ENCODE measurements at regions not wholly inside any gene's neighbourhood (a gene's known extent, or its start where the extent isn't known, plus 50 kb on each side); places are given as distances from the start of the nearest gene placed in this dataset.

DNA sequence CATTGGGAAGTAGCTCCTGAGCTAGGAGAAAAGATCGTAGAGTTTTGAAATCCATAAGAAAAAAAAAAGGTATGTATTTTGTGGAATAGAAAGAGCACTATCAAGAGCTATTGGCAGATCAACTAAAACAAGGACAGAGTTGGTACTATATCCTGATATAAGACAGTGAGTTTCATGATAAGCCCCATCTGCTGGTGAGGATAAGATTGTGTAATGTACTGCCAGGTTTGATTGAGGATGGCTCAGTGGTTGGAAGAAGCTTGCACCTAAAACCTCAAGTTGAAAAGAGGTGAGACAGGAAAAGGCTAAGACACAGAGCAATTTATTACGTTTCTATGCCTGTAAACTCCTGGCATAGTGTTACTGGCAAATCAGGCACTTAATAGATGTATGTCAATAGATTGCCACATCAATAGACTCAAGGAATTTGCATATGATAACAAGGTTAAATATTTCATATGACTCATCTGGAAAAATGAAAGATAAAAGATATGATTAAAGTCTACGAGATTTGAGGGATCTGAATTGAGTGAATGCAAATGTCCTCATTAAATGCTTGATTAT is 525.6 kb downstream of the FLRT2 start:
- no peak for DNase-seq (ENCODE audit: low read depth, low spot score)
- POLR2A ChIA-PET: interaction anchor here (1.3 kb wide), 1 partner anchor 522 kb away, joined by 3 read pairs; no protein-coding TSS in a partner anchor
- H3K9me3 ChIP-seq (ENCODE audit: control insufficient read depth, insufficient read depth, low read length): no peaks in the 10 kb centered on the region
- CTCF ChIA-PET: interaction anchor here (0.9 to 1.5 kb wide), 5 partner anchors 10 to 518 kb away, joined by 3 to 10 read pairs (median 3); no protein-coding TSS in a partner anchor
- H3K27ac ChIP-seq (ENCODE audit: low read depth, low read length): no peak overlapping the region
- TF ChIP-seq, protein P1, sequence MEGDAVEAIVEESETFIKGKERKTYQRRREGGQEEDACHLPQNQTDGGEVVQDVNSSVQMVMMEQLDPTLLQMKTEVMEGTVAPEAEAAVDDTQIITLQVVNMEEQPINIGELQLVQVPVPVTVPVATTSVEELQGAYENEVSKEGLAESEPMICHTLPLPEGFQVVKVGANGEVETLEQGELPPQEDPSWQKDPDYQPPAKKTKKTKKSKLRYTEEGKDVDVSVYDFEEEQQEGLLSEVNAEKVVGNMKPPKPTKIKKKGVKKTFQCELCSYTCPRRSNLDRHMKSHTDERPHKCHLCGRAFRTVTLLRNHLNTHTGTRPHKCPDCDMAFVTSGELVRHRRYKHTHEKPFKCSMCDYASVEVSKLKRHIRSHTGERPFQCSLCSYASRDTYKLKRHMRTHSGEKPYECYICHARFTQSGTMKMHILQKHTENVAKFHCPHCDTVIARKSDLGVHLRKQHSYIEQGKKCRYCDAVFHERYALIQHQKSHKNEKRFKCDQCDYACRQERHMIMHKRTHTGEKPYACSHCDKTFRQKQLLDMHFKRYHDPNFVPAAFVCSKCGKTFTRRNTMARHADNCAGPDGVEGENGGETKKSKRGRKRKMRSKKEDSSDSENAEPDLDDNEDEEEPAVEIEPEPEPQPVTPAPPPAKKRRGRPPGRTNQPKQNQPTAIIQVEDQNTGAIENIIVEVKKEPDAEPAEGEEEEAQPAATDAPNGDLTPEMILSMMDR (IDR thresholded peaks at IDR 0.05; ENCODE audit: low read depth, low read length): peak; percentile 30; the same call in 1 of the 2 replicates
- no peak overlapping the region for H3K4me3 ChIP-seq (ENCODE audit: low read depth, low read length)
- H3K27me3 ChIP-seq (ENCODE audit: control insufficient read depth, insufficient read depth, low read length): no peaks in the 10 kb centered on the region

DNA sequence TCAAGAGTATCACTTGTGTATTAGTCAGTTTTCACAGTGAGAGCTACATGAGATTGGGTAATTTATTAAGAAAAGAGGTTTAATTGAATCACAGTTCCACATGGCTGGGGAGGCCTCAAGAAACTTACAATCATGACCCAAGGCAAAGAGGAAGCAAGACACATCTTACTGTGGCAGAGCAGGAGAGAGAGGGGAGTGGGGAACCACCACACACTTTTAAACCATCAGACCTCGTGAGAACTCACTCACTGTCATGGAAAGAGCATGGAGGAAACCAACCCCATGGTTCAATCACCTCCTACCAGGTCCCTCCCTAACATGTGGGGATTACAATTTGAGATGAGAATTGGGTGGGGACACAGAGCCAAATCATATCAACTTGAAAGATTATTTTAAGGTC is 522.9 kb downstream of the FLRT2 start:
- TF ChIP-seq, protein P1 (IDR thresholded peaks at IDR 0.05; ENCODE audit: low read depth, low read length): no peak
- CTCF ChIA-PET: interaction anchor here (0.6 kb wide), 1 partner anchor 951 kb away, joined by 3 read pairs; no protein-coding TSS in a partner anchor
- H3K27ac ChIP-seq (ENCODE audit: low read depth, low read length): no peak overlapping the region
- H3K4me3 ChIP-seq (ENCODE audit: low read depth, low read length): no peak overlapping the region
- DNase-seq (ENCODE audit: low read depth, low spot score): no peak
- no peaks in the 10 kb centered on the region for H3K9me3 ChIP-seq (ENCODE audit: control insufficient read depth, insufficient read depth, low read length)
- POLR2A ChIA-PET: no interaction called here
- H3K27me3 ChIP-seq (ENCODE audit: control insufficient read depth, insufficient read depth, low read length): no peaks in the 10 kb centered on the region

DNA sequence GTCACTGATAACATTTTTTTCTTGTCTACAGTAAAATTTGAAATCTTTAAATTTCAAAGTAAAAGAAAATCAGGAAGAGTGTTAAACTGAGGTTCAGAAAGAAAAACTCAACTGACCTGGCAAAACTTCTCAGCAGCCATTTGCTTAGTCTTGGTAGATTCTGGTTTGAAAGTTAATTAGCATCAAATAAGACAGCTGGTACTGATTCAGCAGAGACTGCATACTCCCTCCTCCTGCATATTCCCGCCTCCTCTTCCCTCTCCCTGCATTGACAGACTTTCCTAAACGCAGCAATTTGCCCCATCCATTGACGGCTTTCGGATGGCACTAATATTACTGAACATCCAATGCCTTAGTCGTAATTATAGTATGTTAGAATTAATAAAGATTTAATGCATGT is 520.8 kb downstream of the FLRT2 start:
- CTCF ChIA-PET: no interaction called here
- no peaks in the 10 kb centered on the region for H3K9me3 ChIP-seq (ENCODE audit: control insufficient read depth, insufficient read depth, low read length)
- POLR2A ChIA-PET: no interaction called here
- TF ChIP-seq, protein P1 (IDR thresholded peaks at IDR 0.05; ENCODE audit: low read depth, low read length): no peak
- no peak overlapping the region for H3K4me3 ChIP-seq (ENCODE audit: low read depth, low read length)
- DNase-seq (ENCODE audit: low read depth, low spot score): no peak
- H3K27me3 ChIP-seq (ENCODE audit: control insufficient read depth, insufficient read depth, low read length): no peaks in the 10 kb centered on the region
- no peak overlapping the region for H3K27ac ChIP-seq (ENCODE audit: low read depth, low read length)

DNA sequence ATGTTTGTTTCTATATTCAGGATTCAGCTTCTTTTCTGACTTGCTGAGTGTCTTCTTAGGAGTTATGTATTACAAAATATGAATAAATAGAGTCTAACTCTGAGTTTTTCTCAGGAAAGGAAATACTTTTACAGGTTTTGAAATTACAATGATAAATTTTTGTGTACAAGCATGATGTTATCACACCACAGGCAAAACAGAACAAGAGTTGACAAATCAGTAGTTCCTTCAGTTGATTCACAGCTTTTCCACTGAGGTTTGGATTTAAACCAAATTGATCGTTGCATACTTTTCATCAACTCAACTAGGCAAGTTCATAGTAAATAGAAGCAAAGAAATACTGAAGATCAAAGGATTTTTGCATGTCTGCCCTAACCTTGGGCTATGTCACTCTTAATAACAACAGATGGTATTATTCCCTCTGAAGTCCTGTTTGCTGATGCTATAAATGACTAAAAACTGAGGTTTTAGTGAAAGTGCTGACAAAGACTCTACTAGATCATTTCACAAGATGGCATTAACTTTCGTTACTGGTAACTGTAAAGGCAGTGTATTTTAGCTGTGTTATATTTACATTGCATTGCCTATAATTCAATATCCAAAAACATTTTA is 520.2 kb downstream of the FLRT2 start:
- CTCF ChIA-PET: interaction anchor here (0.9 to 1.4 kb wide), 2 partner anchors 12 to 15 kb away, joined by 3 read pairs; no protein-coding TSS in a partner anchor
- no peaks in the 10 kb centered on the region for H3K9me3 ChIP-seq (ENCODE audit: control insufficient read depth, insufficient read depth, low read length)
- DNase-seq (ENCODE audit: low read depth, low spot score): no peak
- TF ChIP-seq, protein P1 (IDR thresholded peaks at IDR 0.05; ENCODE audit: low read depth, low read length): no peak
- H3K4me3 ChIP-seq (ENCODE audit: low read depth, low read length): no peak overlapping the region
- POLR2A ChIA-PET: no interaction called here
- H3K27ac ChIP-seq (ENCODE audit: low read depth, low read length): no peak overlapping the region
- no peaks in the 10 kb centered on the region for H3K27me3 ChIP-seq (ENCODE audit: control insufficient read depth, insufficient read depth, low read length)

DNA sequence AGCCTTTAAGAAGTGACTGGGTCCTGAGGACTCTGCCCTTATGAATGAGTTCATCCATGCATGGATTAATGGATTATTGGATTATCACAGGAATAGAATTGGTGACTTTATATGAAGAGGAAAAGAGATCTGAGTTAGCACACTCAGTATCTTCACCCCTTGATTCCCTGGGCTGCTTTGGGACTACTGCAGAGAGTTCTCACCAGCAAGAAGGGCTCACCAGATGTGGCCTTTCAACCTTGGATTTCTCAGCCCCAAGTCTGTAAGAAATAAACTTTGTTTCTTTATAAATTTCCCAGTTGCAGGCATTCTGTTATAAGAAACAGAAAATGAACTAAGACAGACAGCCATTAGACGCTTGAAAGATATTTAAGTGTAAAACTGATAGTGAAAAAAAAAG is 509.2 kb downstream of the FLRT2 start:
- TF ChIP-seq, protein P1 (IDR thresholded peaks at IDR 0.05; ENCODE audit: low read depth, low read length): no peak
- ChIA-PET POLR2A (no interaction called here), CTCF (interaction anchor here (0.7 to 2.2 kb wide), 8 partner anchors 12 to 1909 kb away, joined by 3 to 10 read pairs (median 4); no protein-coding TSS in a partner anchor)
- no peak overlapping the region for H3K27ac ChIP-seq (ENCODE audit: low read depth, low read length)
- H3K9me3 ChIP-seq (ENCODE audit: control insufficient read depth, insufficient read depth, low read length): no peaks in the 10 kb centered on the region
- DNase-seq (ENCODE audit: low read depth, low spot score): no peak
- H3K4me3 ChIP-seq (ENCODE audit: low read depth, low read length): no peak overlapping the region
- H3K27me3 ChIP-seq (ENCODE audit: control insufficient read depth, insufficient read depth, low read length): no peaks in the 10 kb centered on the region

Data from AG04450 (cell line).